ENCODE measurements at regions not wholly inside any gene's neighbourhood (a gene's known extent, or its start where the extent isn't known, plus 50 kb on each side); places are given as distances from the start of the nearest gene placed in this dataset.

DNA sequence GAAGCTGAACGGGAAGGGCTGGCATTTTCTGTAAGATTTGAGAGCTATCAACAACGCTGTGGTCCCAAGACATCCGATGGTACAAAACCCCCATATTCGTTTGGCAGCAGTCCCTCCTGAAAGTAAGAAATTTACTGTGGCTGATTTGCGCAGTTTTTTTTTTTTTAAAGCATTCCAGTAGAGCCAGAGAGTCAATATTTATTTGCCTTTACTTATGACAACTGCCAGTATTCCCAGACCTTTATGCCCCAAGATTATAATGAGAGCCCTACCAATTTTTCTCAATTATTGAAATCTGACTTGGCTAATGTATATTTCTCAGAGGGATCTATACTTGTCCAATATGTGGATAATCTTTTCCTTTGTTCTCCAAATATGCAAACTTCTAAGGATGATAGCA is 157.5 kb upstream of the SPIN4 start:
- TF ChIP-seq, protein P1, sequence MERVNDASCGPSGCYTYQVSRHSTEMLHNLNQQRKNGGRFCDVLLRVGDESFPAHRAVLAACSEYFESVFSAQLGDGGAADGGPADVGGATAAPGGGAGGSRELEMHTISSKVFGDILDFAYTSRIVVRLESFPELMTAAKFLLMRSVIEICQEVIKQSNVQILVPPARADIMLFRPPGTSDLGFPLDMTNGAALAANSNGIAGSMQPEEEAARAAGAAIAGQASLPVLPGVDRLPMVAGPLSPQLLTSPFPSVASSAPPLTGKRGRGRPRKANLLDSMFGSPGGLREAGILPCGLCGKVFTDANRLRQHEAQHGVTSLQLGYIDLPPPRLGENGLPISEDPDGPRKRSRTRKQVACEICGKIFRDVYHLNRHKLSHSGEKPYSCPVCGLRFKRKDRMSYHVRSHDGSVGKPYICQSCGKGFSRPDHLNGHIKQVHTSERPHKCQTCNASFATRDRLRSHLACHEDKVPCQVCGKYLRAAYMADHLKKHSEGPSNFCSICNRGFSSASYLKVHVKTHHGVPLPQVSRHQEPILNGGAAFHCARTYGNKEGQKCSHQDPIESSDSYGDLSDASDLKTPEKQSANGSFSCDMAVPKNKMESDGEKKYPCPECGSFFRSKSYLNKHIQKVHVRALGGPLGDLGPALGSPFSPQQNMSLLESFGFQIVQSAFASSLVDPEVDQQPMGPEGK (CRISPR knock-in tag; IDR thresholded peaks at IDR 0.05; ENCODE audit: borderline replicate concordance) = no peak
- TF ChIP-seq ZNF8 (CRISPR knock-in tag; IDR thresholded peaks at IDR 0.05) (no peak), ARNTL (CRISPR knock-in tag; IDR thresholded peaks at IDR 0.05; ENCODE audit: borderline replicate concordance, low read depth) (no peak), BACH2 (CRISPR knock-in tag; IDR thresholded peaks at IDR 0.05; ENCODE audit: borderline replicate concordance) (no peak), CREB5 (CRISPR knock-in tag; IDR thresholded peaks at IDR 0.05; ENCODE audit: low read depth) (no peak), RARB (CRISPR knock-in tag; IDR thresholded peaks at IDR 0.05) (no peak), ZFP3 (CRISPR knock-in tag; IDR thresholded peaks at IDR 0.05) (no peak), ZFP30 (CRISPR knock-in tag; IDR thresholded peaks at IDR 0.05) (no peak), TOX (CRISPR knock-in tag; IDR thresholded peaks at IDR 0.05; ENCODE audit: borderline replicate concordance) (no peak), GLIS3 (CRISPR knock-in tag; IDR thresholded peaks at IDR 0.05) (no peak), ZC3H10 (CRISPR knock-in tag; IDR thresholded peaks at IDR 0.05) (no peak), ESRRG (CRISPR knock-in tag; IDR thresholded peaks at IDR 0.05) (no peak)

All from SK-N-SH treated with all-trans-retinoic acid at 6 μM for 48 hours (cell line).